ENCODE measurements at regions not wholly inside any gene's neighbourhood (a gene's known extent, or its start where the extent isn't known, plus 50 kb on each side); places are given as distances from the start of the nearest gene placed in this dataset.
"Not testable (repeated sequence)": the region's sequence is repeated elsewhere in the genome, so short reads cannot be mapped to it uniquely, and the experiment has no call there.

DNA sequence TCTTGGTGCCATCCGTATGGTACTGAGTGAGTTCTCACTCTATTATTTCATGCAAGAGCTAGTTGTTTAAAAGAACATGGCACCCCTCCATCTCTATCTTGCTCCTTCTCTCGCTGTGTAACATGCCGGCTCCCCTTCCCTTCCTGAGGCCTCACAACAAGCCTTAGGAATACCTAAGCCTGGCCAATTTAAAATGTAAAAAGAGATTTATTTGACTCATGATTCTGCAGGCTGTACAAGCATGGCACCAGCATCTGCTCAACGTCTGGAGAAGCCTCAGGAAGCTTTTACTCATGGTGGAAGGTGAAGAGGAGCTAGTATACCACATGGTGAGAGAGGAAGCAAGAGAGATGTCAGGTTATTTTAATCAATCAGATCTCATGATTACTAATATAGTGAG is 90.4 kb upstream of the NUDT10 start:
- Histone ChIP-seq H3K4me1 (no peaks in the 10 kb centered on the region), H3K36me3 (no peaks in the 10 kb centered on the region), H3K27ac (no peak overlapping the region), H3K27me3 (no peaks in the 10 kb centered on the region), H3K9me3 (no peaks in the 10 kb centered on the region), H3K4me3 (no peak overlapping the region)
- DNase-seq: no peak
- TF ChIP-seq, protein P1, sequence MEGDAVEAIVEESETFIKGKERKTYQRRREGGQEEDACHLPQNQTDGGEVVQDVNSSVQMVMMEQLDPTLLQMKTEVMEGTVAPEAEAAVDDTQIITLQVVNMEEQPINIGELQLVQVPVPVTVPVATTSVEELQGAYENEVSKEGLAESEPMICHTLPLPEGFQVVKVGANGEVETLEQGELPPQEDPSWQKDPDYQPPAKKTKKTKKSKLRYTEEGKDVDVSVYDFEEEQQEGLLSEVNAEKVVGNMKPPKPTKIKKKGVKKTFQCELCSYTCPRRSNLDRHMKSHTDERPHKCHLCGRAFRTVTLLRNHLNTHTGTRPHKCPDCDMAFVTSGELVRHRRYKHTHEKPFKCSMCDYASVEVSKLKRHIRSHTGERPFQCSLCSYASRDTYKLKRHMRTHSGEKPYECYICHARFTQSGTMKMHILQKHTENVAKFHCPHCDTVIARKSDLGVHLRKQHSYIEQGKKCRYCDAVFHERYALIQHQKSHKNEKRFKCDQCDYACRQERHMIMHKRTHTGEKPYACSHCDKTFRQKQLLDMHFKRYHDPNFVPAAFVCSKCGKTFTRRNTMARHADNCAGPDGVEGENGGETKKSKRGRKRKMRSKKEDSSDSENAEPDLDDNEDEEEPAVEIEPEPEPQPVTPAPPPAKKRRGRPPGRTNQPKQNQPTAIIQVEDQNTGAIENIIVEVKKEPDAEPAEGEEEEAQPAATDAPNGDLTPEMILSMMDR (IDR thresholded peaks at IDR 0.05): no peak

DNA sequence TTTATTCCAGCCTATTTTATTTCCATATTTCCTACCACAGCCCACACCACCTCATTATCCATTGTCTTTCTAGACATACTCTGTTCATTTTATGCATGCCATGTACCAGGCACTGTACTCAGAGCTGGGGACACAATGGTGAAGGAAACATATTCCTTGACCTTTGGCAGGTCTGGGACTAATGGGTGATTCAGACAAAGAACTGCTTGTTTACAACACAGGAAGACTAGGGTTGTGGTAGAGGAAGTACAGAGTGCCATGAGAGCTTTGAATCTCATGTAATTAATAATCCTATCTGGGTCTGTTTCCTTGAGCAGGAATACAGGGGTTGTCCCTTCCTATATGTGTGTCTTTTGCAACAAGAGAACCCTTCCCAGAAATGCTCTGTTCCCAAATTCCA is 75.1 kb upstream of the NUDT10 start:
- H3K4me1 ChIP-seq: no peaks in the 10 kb centered on the region
- H3K9me3 ChIP-seq: no peaks in the 10 kb centered on the region
- DNase-seq: no peak
- no peak for TF ChIP-seq POLR2A (IDR thresholded peaks at IDR 0.05)
- TF ChIP-seq, protein P1 (IDR thresholded peaks at IDR 0.05): no peak
- H3K36me3 ChIP-seq: no peaks in the 10 kb centered on the region
- no peak overlapping the region for H3K27ac ChIP-seq
- H3K4me3 ChIP-seq: no peak overlapping the region
- no peaks in the 10 kb centered on the region for H3K27me3 ChIP-seq

DNA sequence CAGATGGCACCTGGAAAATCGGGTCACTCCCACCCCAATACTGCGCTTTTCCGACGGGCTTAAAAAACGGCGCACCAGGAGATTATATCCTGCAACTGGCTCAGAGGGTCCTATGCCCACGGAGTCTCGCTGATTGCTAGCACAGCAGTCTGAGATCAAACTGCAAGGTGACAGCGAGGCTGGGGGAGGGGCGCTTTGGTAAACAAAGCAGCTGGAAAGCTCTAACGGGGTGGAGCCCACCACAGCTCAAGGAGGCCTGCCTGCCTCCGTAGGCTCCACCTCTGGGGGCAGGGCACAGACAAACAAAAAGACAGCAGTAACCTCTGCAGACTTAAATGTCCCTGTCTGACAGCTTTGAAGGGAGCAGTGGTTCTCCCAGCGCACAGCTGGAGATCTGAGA is 70.4 kb upstream of the NUDT10 start:
- H3K9me3 ChIP-seq, H3K4me1 ChIP-seq, H3K27me3 ChIP-seq, DNase-seq, H3K4me3 ChIP-seq, H3K27ac ChIP-seq, H3K36me3 ChIP-seq: not testable (repeated sequence)

DNA sequence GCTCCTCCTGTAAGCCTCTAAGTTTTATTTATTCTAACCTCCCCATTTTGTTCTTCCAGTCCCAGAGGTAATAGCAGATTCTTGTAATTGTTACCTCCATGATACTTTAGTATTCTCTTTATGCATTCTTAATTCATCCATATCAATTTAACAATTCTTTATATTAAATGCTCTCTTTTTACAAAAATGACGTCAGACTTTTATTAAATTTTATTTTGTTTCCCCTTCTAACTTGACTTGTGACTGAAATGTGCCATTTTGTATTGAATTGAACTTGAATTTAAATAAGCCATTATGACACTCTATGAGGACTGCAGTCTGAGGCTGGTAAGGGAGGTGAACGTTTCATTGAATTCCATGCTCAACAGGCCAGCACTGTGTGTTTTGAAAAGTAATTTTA is 60.0 kb upstream of the NUDT10 start:
- no peak overlapping the region for H3K4me3 ChIP-seq
- TF ChIP-seq POLR2A (IDR thresholded peaks at IDR 0.05): no peak
- TF ChIP-seq, protein P1 (IDR thresholded peaks at IDR 0.05): no peak
- H3K4me1 ChIP-seq: no peaks in the 10 kb centered on the region

DNA sequence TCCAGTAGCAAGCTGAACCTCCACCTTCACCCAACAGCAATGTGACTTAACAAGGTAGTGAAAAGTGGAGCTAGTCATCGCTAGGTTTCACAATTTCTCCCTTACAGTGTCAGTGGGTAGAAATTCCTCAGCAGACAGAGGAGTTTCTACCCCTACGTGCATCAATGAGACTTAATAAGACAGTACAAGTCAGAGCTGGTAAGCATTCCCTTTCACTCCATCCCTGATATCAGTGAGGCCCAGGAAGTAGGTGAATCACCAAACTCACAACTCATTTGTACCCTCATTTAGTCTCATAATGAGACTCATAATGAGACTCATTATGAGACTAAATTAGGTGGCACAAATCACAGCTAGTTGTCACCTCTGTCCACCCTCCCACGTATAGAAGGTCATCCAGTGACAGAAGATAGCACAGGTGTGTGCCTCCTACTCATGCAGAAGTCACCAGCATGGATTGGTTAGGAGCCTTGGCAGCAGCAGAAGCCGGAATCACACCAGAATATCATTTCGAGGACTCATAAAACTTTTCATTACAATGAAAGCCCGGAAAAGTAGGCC is 50.8 kb upstream of the NUDT10 start:
- Histone ChIP-seq H3K9me3 (no peaks in the 10 kb centered on the region), H3K27ac (no peak overlapping the region), H3K4me3 (no peak overlapping the region), H3K27me3 (no peaks in the 10 kb centered on the region), H3K36me3 (no peaks in the 10 kb centered on the region), H3K4me1 (no peaks in the 10 kb centered on the region)
- no peak for TF ChIP-seq POLR2A (IDR thresholded peaks at IDR 0.05)
- TF ChIP-seq, protein P1 (IDR thresholded peaks at IDR 0.05): no peak
- no peak for DNase-seq

More for the DNA sequence above, 60.0 kb upstream of the NUDT10 start:
- H3K27ac ChIP-seq: no peak overlapping the region
- no peak for DNase-seq
- no peaks in the 10 kb centered on the region for H3K36me3 ChIP-seq
- no peaks in the 10 kb centered on the region for H3K9me3 ChIP-seq
- no peaks in the 10 kb centered on the region for H3K27me3 ChIP-seq
